A549 (cell line): ENCODE measurements at regions not wholly inside any gene's neighbourhood (a gene's known extent, or its start where the extent isn't known, plus 50 kb on each side); places are given as distances from the start of the nearest gene placed in this dataset.

Source experiments
- ATAC-seq, 2 experiments: fragments of 200-7000 bp in 1 of 2; fragments of >200 bp in 1 of 2; cut with Nextera tagmentation in 1 of 2; cut with Tn5 transposase in 1 of 2; 3 replicates each; pipeline versions ENCODE4 v1.8.0 to v1.9.1; 2018 to 2020; ENCODE audit warnings: mild to moderate bottlenecking in 1 of 2, moderate library complexity in 1 of 2
- CTCF ChIA-PET: fragments of 300-600 bp; sonication (Branson Sonifier 250); formaldehyde crosslinking; extraction: SDS; loops from one replicate; lab custom pipeline; 2021; ENCODE audit warnings: antibody characterized with exemption, inconsistent platforms; lab: Yijun Ruan, JAX
- POLR2A ChIA-PET: fragments of 350-600 bp; formaldehyde crosslinking; extraction: SDS; loops from one replicate; lab custom pipeline; 2021; ENCODE audit warnings: antibody characterized with exemption, inconsistent platforms; lab: Yijun Ruan, JAX
- DNase-seq, 2 experiments: peaks; one replicate each; pipeline versions ENCODE4 v3.0.0 to v3.0.0-alpha.2; 2011 to 2016; ENCODE audit warnings: low read depth in 1 of 2, low spot score in 1 of 2
- FAIRE-seq: peaks from 2 replicates; lab custom pipeline; 2011; peaks lifted over from hg19 to GRCh38; lab: Jason Lieb, UNC
- H3K27ac ChIP-seq, 2 experiments: fragments of >200 bp; sonication (Bioruptor Twin); formaldehyde crosslinking; 3 replicates each; pipeline ENCODE4 v1.5.1; 2016 to 2017
- H3K4me1 ChIP-seq: fragments of >200 bp; sonication (Bioruptor Twin); formaldehyde crosslinking; 3 replicates; pipeline ENCODE4 v1.6.1; 2016
- H3K4me2 ChIP-seq: fragments of >200 bp; sonication (Bioruptor Twin); formaldehyde crosslinking; 3 replicates; pipeline ENCODE4 v1.6.1; 2016
- H3K4me3 ChIP-seq: fragments of >200 bp; sonication (Bioruptor Twin); formaldehyde crosslinking; 3 replicates; pipeline ENCODE4 v1.5.1; 2016
- H3K9me3 ChIP-seq: fragments of >200 bp; sonication (Bioruptor Twin); formaldehyde crosslinking; 3 replicates; pipeline ENCODE4 v1.6.1; 2016
- CBX2 ChIP-seq: fragments of 200-600 bp; sonication (generic); IDR thresholded peaks from 2 replicates; pipeline ENCODE4 v1.6.1; 2016; ENCODE audit warnings: low read depth, mild to moderate bottlenecking, borderline replicate concordance
- CHD4 ChIP-seq: fragments of 200-600 bp; sonication (generic); IDR thresholded peaks from 2 replicates; pipeline ENCODE4 v1.6.1; 2016; ENCODE audit warnings: antibody characterized with exemption, mild to moderate bottlenecking, borderline replicate concordance
- EHF ChIP-seq: fragments of 250-450 bp; sonication (Bioruptor Pico); IDR thresholded peaks from 2 replicates; pipeline ENCODE4 v1.5.0; 2020; ENCODE audit warnings: mild to moderate bottlenecking
- FOSL2 ChIP-seq, 2 experiments: fragments of 450-650 bp in 1 of 2; fragments of >200 bp in 1 of 2; sonication (Bioruptor Twin) in 1 of 2; formaldehyde crosslinking; IDR thresholded peaks; 2 replicates each; pipeline versions ENCODE4 v1.5.0 to v1.6.1; 2016 to 2020; ENCODE audit warnings: mild to moderate bottlenecking in 1 of 2, moderate library complexity in 1 of 2
- HOXB13 ChIP-seq: fragments of 250-450 bp; sonication (Bioruptor Pico); IDR thresholded peaks from 2 replicates; pipeline ENCODE4 v1.5.0; 2020; ENCODE audit warnings: low read depth, mild to moderate bottlenecking, moderate library complexity
- JUN ChIP-seq, 2 experiments: fragments of >200 bp; sonication (Bioruptor Twin); formaldehyde crosslinking; IDR thresholded peaks; 2 replicates in 1 of 2; 3 replicates in 1 of 2; pipeline ENCODE4 v1.6.1; 2016 to 2017
- JUNB ChIP-seq: fragments of >200 bp; sonication (Bioruptor Twin); formaldehyde crosslinking; IDR thresholded peaks from 2 replicates; pipeline ENCODE4 v1.6.1; 2016
- KDM1A ChIP-seq: fragments of 200-600 bp; sonication (generic); IDR thresholded peaks from 2 replicates; pipeline ENCODE4 v1.6.1; 2016; ENCODE audit warnings: low read depth, mild to moderate bottlenecking
- KDM5A ChIP-seq: fragments of 200-600 bp; sonication (generic); IDR thresholded peaks from 2 replicates; pipeline ENCODE4 v1.6.1; 2016; ENCODE audit warnings: antibody characterized with exemption, mild to moderate bottlenecking
- MAZ ChIP-seq: fragments of 150-350 bp; IDR thresholded peaks from 2 replicates; pipeline ENCODE4 v1.6.1; 2014; ENCODE audit warnings: antibody characterized with exemption, low read depth, low read length, borderline replicate concordance
- NFE2L2 ChIP-seq: fragments of 150-350 bp; conservative IDR thresholded peaks from 2 replicates; pipeline ENCODE4 v1.6.1; 2014; ENCODE audit warnings: low read length
- NPAS2 ChIP-seq: fragments of 250-450 bp; sonication (Bioruptor Pico); IDR thresholded peaks from 2 replicates; pipeline ENCODE4 v1.8.0; 2022; ENCODE audit warnings: mild to moderate bottlenecking, moderate library complexity, borderline replicate concordance
- POLR2A ChIP-seq: IDR thresholded peaks from 2 replicates; pipeline ENCODE4 v1.6.1; 2012; ENCODE audit warnings: mild to moderate bottlenecking, low read length
- RAD21 ChIP-seq, 2 experiments: fragments of >200 bp in 1 of 2; sonication (Bioruptor Twin) in 1 of 2; formaldehyde crosslinking in 1 of 2; IDR thresholded peaks in 1 of 2; conservative IDR thresholded peaks in 1 of 2; 2 replicates in 1 of 2; 3 replicates in 1 of 2; pipeline ENCODE4 v1.6.1; 2012 to 2018; ENCODE audit warnings: inconsistent platforms in 1 of 2
- RARB ChIP-seq: fragments of 250-450 bp; sonication (Bioruptor Pico); IDR thresholded peaks from 2 replicates; pipeline ENCODE4 v1.8.0; 2021; ENCODE audit warnings: mild to moderate bottlenecking, moderate library complexity
- RFX5 ChIP-seq: fragments of 450-650 bp; IDR thresholded peaks from 2 replicates; pipeline ENCODE4 v1.7.1; 2014; ENCODE audit warnings: antibody characterized with exemption, mild to moderate bottlenecking, moderate library complexity
- SMC3 ChIP-seq: fragments of >200 bp; sonication (Bioruptor Twin); formaldehyde crosslinking; IDR thresholded peaks from 3 replicates; pipeline ENCODE4 v1.6.1; 2018; ENCODE audit warnings: inconsistent platforms
- ZC3H11A ChIP-seq: fragments of 450-650 bp; IDR thresholded peaks from 2 replicates; pipeline ENCODE4 v1.6.1; 2014; ENCODE audit warnings: antibody characterized with exemption, mild to moderate bottlenecking
- ZSCAN20 ChIP-seq: fragments of 250-450 bp; sonication (Bioruptor Pico); IDR thresholded peaks from 2 replicates; pipeline ENCODE4 v1.8.0; 2022; ENCODE audit warnings: mild to moderate bottlenecking, moderate library complexity
- WGBS: methylation state at CpG from one replicate; pipeline ENCODE4 v1.1.6; 2017; ENCODE audit errors: missing lambda C conversion rate; 5-methylcytosine and 5-hydroxymethylcytosine counted together
- TF ChIP-seq, protein P1 (sequence below): fragments of 250-450 bp; sonication (Bioruptor Pico); IDR thresholded peaks from 2 replicates; pipeline ENCODE4 v1.5.0; 2021; ENCODE audit warnings: mild to moderate bottlenecking, moderate library complexity, borderline replicate concordance
- TF ChIP-seq, protein P2 (sequence below): IDR thresholded peaks from 2 replicates; pipeline ENCODE4 v1.6.1; 2012
- TF ChIP-seq, protein P3 (sequence below): fragments of >200 bp; sonication (Bioruptor Twin); formaldehyde crosslinking; IDR thresholded peaks from 3 replicates; pipeline ENCODE4 v1.5.1; 2016
- TF ChIP-seq, protein P4 (sequence below): fragments of 450-650 bp; IDR thresholded peaks from 2 replicates; pipeline ENCODE4 v1.6.1; 2014; ENCODE audit warnings: antibody characterized with exemption

DNA sequence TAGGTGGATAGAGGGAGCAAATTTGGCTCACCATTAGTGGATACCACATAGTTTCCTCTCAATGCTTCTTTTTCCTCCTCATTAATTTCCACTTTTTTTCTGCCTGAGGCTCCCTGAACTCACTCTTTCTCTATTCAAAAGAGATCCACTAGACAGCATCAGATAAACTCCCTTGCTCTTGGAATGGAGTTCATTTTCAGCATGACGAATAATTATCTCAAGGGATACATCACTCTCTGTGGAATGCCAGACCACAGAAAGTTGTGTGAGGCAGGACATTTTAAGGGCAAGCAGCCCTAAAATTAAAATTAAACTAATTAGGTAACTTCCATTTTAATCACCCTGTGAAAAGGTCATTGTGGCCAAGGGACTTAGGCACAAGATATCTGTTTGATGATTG lies 1920.1 kb upstream of the CELF4 start:
- no peak for ATAC-seq

DNA sequence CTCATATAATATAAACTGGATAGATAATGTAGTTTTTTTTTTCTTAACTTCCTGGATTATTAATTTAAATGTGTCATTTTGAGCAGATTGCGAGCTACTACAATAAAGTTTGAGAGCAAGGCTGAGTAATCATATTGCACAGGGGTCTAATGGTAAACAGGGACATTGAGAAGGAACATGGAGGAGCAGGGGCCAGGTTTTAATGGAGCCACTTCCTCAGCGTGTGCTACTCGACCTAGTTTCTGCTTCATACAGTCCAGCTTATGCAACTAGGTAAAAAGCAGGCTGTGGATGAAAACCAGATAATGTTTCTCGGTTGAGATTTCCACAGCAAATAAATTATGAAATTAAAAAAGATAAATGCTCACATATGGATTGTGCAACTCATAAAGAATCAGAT lies 1915.7 kb upstream of the CELF4 start:
- ChIA-PET CTCF (no interaction called here), POLR2A (no interaction called here)
- Histone ChIP-seq H3K4me3 (no peak overlapping the region), H3K27ac (no peak overlapping the region), H3K4me2 (no peak overlapping the region), H3K9me3 (no peaks in the 10 kb centered on the region), H3K4me1 (no peaks in the 10 kb centered on the region)
- no peak for ATAC-seq
- DNase-seq = no peak
- FAIRE-seq = no peak
- 54% methylated on average over 4 of the region's 4 CpGs for WGBS
- TF ChIP-seq CBX2 = no peak
- TF ChIP-seq, protein P1, sequence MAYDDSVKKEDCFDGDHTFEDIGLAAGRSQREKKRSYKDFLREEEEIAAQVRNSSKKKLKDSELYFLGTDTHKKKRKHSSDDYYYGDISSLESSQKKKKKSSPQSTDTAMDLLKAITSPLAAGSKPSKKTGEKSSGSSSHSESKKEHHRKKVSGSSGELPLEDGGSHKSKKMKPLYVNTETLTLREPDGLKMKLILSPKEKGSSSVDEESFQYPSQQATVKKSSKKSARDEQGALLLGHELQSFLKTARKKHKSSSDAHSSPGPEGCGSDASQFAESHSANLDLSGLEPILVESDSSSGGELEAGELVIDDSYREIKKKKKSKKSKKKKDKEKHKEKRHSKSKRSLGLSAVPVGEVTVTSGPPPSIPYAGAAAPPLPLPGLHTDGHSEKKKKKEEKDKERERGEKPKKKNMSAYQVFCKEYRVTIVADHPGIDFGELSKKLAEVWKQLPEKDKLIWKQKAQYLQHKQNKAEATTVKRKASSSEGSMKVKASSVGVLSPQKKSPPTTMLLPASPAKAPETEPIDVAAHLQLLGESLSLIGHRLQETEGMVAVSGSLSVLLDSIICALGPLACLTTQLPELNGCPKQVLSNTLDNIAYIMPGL (CRISPR knock-in tag) = no peak
- no peak for TF ChIP-seq KDM1A
- TF ChIP-seq POLR2A = no peak
- no peak for TF ChIP-seq EHF (CRISPR knock-in tag)
- no peak for TF ChIP-seq RAD21 (conservative IDR thresholded peaks at IDR 0.05 in 1 of 2, IDR thresholded peaks at IDR 0.05 in 1 of 2)
- no peak for TF ChIP-seq FOSL2 (IDR thresholded peaks at IDR 0.05)
- no peak for TF ChIP-seq FOSL2 (CRISPR knock-in tag; IDR thresholded peaks at IDR 0.05)
- no peak for TF ChIP-seq JUNB
- TF ChIP-seq, protein P2, sequence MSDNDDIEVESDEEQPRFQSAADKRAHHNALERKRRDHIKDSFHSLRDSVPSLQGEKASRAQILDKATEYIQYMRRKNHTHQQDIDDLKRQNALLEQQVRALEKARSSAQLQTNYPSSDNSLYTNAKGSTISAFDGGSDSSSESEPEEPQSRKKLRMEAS = no peak

More for the DNA sequence above, 1920.1 kb upstream of the CELF4 start:
- no peak for TF ChIP-seq RARB (CRISPR knock-in tag)
- no peak for TF ChIP-seq CBX2
- TF ChIP-seq, protein P3, sequence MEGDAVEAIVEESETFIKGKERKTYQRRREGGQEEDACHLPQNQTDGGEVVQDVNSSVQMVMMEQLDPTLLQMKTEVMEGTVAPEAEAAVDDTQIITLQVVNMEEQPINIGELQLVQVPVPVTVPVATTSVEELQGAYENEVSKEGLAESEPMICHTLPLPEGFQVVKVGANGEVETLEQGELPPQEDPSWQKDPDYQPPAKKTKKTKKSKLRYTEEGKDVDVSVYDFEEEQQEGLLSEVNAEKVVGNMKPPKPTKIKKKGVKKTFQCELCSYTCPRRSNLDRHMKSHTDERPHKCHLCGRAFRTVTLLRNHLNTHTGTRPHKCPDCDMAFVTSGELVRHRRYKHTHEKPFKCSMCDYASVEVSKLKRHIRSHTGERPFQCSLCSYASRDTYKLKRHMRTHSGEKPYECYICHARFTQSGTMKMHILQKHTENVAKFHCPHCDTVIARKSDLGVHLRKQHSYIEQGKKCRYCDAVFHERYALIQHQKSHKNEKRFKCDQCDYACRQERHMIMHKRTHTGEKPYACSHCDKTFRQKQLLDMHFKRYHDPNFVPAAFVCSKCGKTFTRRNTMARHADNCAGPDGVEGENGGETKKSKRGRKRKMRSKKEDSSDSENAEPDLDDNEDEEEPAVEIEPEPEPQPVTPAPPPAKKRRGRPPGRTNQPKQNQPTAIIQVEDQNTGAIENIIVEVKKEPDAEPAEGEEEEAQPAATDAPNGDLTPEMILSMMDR = no peak
- TF ChIP-seq NPAS2 = no peak
- TF ChIP-seq ZSCAN20 (CRISPR knock-in tag) = no peak
- TF ChIP-seq MAZ = no peak
- no peak for TF ChIP-seq NFE2L2
- TF ChIP-seq CHD4 = no peak
- no peak for TF ChIP-seq RFX5
- TF ChIP-seq ZC3H11A = no peak
- no peak for TF ChIP-seq RAD21 (conservative IDR thresholded peaks at IDR 0.05 in 1 of 2, IDR thresholded peaks at IDR 0.05 in 1 of 2)
- TF ChIP-seq SMC3 = no peak
- no peak for TF ChIP-seq HOXB13 (CRISPR knock-in tag)
- TF ChIP-seq JUN (IDR thresholded peaks at IDR 0.05) = no peak
- no peak for TF ChIP-seq KDM5A
- TF ChIP-seq, protein P4, sequence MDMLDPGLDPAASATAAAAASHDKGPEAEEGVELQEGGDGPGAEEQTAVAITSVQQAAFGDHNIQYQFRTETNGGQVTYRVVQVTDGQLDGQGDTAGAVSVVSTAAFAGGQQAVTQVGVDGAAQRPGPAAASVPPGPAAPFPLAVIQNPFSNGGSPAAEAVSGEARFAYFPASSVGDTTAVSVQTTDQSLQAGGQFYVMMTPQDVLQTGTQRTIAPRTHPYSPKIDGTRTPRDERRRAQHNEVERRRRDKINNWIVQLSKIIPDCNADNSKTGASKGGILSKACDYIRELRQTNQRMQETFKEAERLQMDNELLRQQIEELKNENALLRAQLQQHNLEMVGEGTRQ = no peak
- TF ChIP-seq, all 56 proteins: peak for 0
- 9% methylated on average over 1 of the region's 1 CpG for WGBS
- no peak for DNase-seq
- H3K4me1 ChIP-seq = no peaks in the 10 kb centered on the region
- H3K4me3 ChIP-seq = no peak overlapping the region
- POLR2A ChIA-PET = no interaction called here
- no peak overlapping the region for H3K27ac ChIP-seq
- no peaks in the 10 kb centered on the region for H3K9me3 ChIP-seq
- H3K4me2 ChIP-seq = no peak overlapping the region
- FAIRE-seq = no peak
- CTCF ChIA-PET = no interaction called here
